Upper lobe of left lung (tissue), 4 donors: ENCODE measurements at regions not wholly inside any gene's neighbourhood (a gene's known extent, or its start where the extent isn't known, plus 50 kb on each side); places are given as distances from the start of the nearest gene placed in this dataset.

ENCODE experiments used
- CTCF ChIP-seq, 6 experiments: fragments of 450-650 bp in 4 of 6; fragments of 200-600 bp in 2 of 6; sonication (generic) in 2 of 6; IDR thresholded peaks; one replicate each; pipeline ENCODE4 v1.5.1; 2016 to 2019; ENCODE audit warnings: antibody characterized with exemption in 6 of 6
- EP300 ChIP-seq, 4 donors: sonication (generic); formaldehyde crosslinking; IDR thresholded peaks; one replicate each; pipeline ENCODE4 v1.5.1; 2017; ENCODE audit warnings: antibody characterized with exemption in 4 of 4, control low read depth in 2 of 4
- POLR2A ChIP-seq, 4 donors: fragments of 450-650 bp; IDR thresholded peaks; one replicate each; pipeline ENCODE4 v1.5.1; 2016 to 2017; ENCODE audit warnings: antibody characterized with exemption in 4 of 4, mild to moderate bottlenecking in 2 of 4
- POLR2AphosphoS5 ChIP-seq, 2 donors: sonication (generic); formaldehyde crosslinking; IDR thresholded peaks; one replicate each; pipeline ENCODE4 v1.5.1; 2017; ENCODE audit warnings: antibody characterized with exemption in 2 of 2

DNA sequence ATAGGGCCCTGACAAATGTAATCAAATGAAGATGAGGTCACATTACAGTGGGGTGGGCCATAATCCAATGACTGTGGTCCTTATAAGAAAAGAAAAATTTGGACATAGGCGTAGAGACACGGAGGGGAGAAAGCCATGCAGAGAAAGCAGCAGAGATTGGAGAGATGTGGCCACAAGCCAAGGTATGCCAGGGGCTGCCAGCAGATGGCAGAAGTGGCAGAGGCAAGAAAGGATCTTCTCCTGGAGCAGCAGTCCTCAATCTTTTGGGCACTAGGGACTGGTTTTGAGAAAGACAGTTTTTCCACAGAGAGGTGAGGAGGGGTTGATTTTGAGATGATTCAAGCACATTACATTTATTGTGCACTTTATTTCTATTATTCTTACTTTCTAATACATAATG is 355.1 kb downstream of the NPHP4 start:
- TF ChIP-seq CTCF (IDR thresholded peaks at IDR 0.05): peak in 1 of 6 experiments; percentile 19
- no peak for TF ChIP-seq POLR2AphosphoS5 (IDR thresholded peaks at IDR 0.05)
- no peak for TF ChIP-seq POLR2A (IDR thresholded peaks at IDR 0.05)
- no peak for TF ChIP-seq EP300 (IDR thresholded peaks at IDR 0.05)
